A673 (cell line): ENCODE measurements at regions not wholly inside any gene's neighbourhood (a gene's known extent, or its start where the extent isn't known, plus 50 kb on each side); places are given as distances from the start of the nearest gene placed in this dataset.
"Not testable (repeated sequence)": the region's sequence is repeated elsewhere in the genome, so short reads cannot be mapped to it uniquely, and the experiment has no call there.

Experiments used
- BruUV-seq: library from RNA; stranded (reverse); fragments of 400-500 nt; replicated peaks from 2 replicates; lab custom pipeline; 2021; lab: Mats Ljungman, UMichigan
- CTCF ChIA-PET: fragments of 300-600 bp; sonication (Branson Sonifier 250); formaldehyde crosslinking; loops from one replicate; lab custom pipeline; 2022; ENCODE audit warnings: antibody characterized with exemption; lab: Charles Lee
- POLR2A ChIA-PET: fragments of 300-600 bp; sonication (Branson Sonifier 250); formaldehyde crosslinking; loops from one replicate; lab custom pipeline; 2022; ENCODE audit warnings: antibody characterized with exemption; ENCODE audit not compliant: low non-redundant PET; lab: Charles Lee
- DNase-seq: peaks from one replicate; pipeline ENCODE4 v3.0.0-alpha.2; 2015; ENCODE audit warnings: low spot score
- H3K27ac ChIP-seq: fragments of 200-600 bp; sonication (generic); 2 replicates; pipeline ENCODE4 v1.5.1; 2016; ENCODE audit warnings: mixed run types, low read depth, mild to moderate bottlenecking, mixed read lengths, antibody characterized with exemption, low read length; ENCODE audit not compliant: poor library complexity, severe bottlenecking
- H3K27me3 ChIP-seq: fragments of 200-600 bp; sonication (generic); replicated peaks from 2 replicates; pipeline ENCODE4 v1.6.1; 2017; ENCODE audit warnings: mixed run types, low read depth, mild to moderate bottlenecking, mixed read lengths, antibody characterized with exemption, low read length; ENCODE audit not compliant: insufficient read depth, poor library complexity
- H3K36me3 ChIP-seq: fragments of 200-600 bp; sonication (generic); 2 replicates; pipeline ENCODE4 v1.6.1; 2016; ENCODE audit warnings: mixed run types, mild to moderate bottlenecking, mixed read lengths, antibody characterized with exemption, low read length; ENCODE audit not compliant: insufficient read depth, poor library complexity, severe bottlenecking
- H3K4me1 ChIP-seq: fragments of 200-600 bp; sonication (generic); 2 replicates; pipeline ENCODE4 v1.6.1; 2017; ENCODE audit warnings: mixed run types, mild to moderate bottlenecking, mixed read lengths, antibody characterized with exemption, low read length; ENCODE audit not compliant: insufficient read depth, poor library complexity, severe bottlenecking
- H3K4me3 ChIP-seq: fragments of 200-600 bp; sonication (generic); 2 replicates; pipeline ENCODE4 v1.5.1; 2016; ENCODE audit warnings: low read depth, mixed run types, mild to moderate bottlenecking, mixed read lengths, low read length; ENCODE audit not compliant: poor library complexity, severe bottlenecking
- H3K9me3 ChIP-seq: fragments of 200-600 bp; sonication (generic); 2 replicates; pipeline ENCODE4 v1.6.1; 2016; ENCODE audit warnings: mixed run types, low read depth, mild to moderate bottlenecking, mixed read lengths, antibody characterized with exemption, low read length; ENCODE audit not compliant: poor library complexity, severe bottlenecking
- CTCF ChIP-seq: fragments of 300-800, 200-600 bp; sonication (generic); conservative IDR thresholded peaks from 2 replicates; pipeline ENCODE4 v1.5.1; 2017; ENCODE audit warnings: low read depth, mild to moderate bottlenecking, antibody characterized with exemption, low read length, moderate library complexity, mixed read lengths
- EZH2 ChIP-seq: fragments of 200-600 bp; sonication (generic); IDR thresholded peaks from 2 replicates; pipeline ENCODE4 v1.6.1; 2017; ENCODE audit warnings: borderline replicate concordance, low read depth, mild to moderate bottlenecking, mixed read lengths, antibody characterized with exemption, low read length; ENCODE audit not compliant: poor library complexity, severe bottlenecking
- intact Hi-C: fragments of 100-400 bp; cut with micrococcal nuclease; formaldehyde crosslinking; loops from one replicate; pipeline ENCODE4 v1.10.0; 2022; ENCODE audit not compliant: unreplicated experiment

GRCh38 chr19:23536341-23536740, 141.1 kb upstream of the ZNF91 start:
- DNase-seq, H3K36me3 ChIP-seq, POLR2A ChIA-PET, H3K4me3 ChIP-seq, BruUV-seq, H3K4me1 ChIP-seq, CTCF ChIA-PET, intact Hi-C loops, H3K27me3 ChIP-seq, H3K27ac ChIP-seq: not testable (repeated sequence)
- H3K9me3 ChIP-seq, result peaks cover 36% of the 10 kb centered on the region

GRCh38 chr19:23535901-23536300, 140.6 kb upstream of the ZNF91 start:
- H3K27me3 ChIP-seq, H3K36me3 ChIP-seq, intact Hi-C loops, DNase-seq, H3K4me3 ChIP-seq, BruUV-seq, H3K27ac ChIP-seq, CTCF ChIA-PET, POLR2A ChIA-PET, H3K4me1 ChIP-seq: not testable (repeated sequence)
- H3K9me3 ChIP-seq, result peaks cover 36% of the 10 kb centered on the region

GRCh38 chr19:23533441-23533840, 138.2 kb upstream of the ZNF91 start:
- H3K27ac ChIP-seq, DNase-seq, H3K4me1 ChIP-seq, BruUV-seq, POLR2A ChIA-PET, CTCF ChIA-PET, intact Hi-C loops, H3K4me3 ChIP-seq, H3K36me3 ChIP-seq, H3K27me3 ChIP-seq: not testable (repeated sequence)
- H3K9me3 ChIP-seq, result peaks cover 35% of the 10 kb centered on the region

- intact Hi-C loops, result no loop called here
- DNase-seq, result no peak
- no TSS peak for BruUV-seq
- H3K9me3 ChIP-seq, result peaks cover 50% of the 10 kb centered on the region
- no peaks in the 10 kb centered on the region for H3K27me3 ChIP-seq
- no peak for TF ChIP-seq EZH2
- TF ChIP-seq CTCF, result no peak
- POLR2A ChIA-PET, result no interaction called here
- H3K4me3 ChIP-seq, result no peak overlapping the region
- H3K27ac ChIP-seq, result no peak overlapping the region
- CTCF ChIA-PET, result no interaction called here
- H3K4me1 ChIP-seq, result no peaks in the 10 kb centered on the region
- H3K36me3 ChIP-seq, result no peaks in the 10 kb centered on the region
Measured at GRCh38 chr19:23531976-23532375, 136.7 kb upstream of the ZNF91 start.
